ENCODE measurements at regions not wholly inside any gene's neighbourhood (a gene's known extent, or its start where the extent isn't known, plus 50 kb on each side); places are given as distances from the start of the nearest gene placed in this dataset.

DNA sequence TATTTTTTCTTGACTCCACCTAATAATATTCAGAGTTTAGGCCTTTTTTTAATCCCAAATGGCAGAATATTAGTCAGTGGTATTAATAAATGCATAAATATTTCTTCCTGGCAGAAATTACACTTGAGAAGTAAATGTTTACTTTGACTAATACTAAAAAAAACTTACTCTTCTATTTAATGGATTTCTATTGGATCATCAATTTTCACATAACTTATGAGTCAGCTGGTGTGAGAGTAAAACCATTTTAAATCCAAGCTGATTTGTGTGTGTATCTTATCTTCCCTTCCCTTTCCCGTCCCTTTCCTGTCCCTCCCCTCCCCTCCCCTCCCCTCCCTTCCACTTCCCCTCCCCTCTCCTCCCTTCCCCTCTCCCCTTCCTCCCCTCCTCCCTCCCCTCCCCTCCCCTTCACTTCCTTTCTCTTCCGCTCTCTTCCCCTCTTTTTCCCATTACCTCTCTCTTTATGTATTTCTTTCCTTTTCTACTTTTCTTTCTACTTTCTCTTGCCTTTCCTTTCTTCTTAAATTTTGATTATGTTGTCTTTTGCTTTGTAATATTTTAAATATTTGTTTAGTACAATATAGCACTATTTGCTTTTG, 630.1 kb upstream of the EPHA5 start:
- intact Hi-C loops (cut with DNase I; ENCODE audit: low total_unique reads) = no loop called here
- no peak for TF ChIP-seq CTCF (IDR thresholded peaks at IDR 0.05 in 8 of 11, conservative IDR thresholded peaks at IDR 0.05 in 3 of 11)
- TF ChIP-seq POLR2A (IDR thresholded peaks at IDR 0.05) = no peak
- no peak for TF ChIP-seq POLR2AphosphoS5 (IDR thresholded peaks at IDR 0.05)
- Histone ChIP-seq H3K27me3 (replicated peaks in 1 of 7) (no peaks in the 10 kb centered on the region), H3K4me3 (no peak overlapping the region), H3K36me3 (no peaks in the 10 kb centered on the region), H3K4me1 (no peaks in the 10 kb centered on the region), H3K9me3 (peaks cover 0 to 8% (median 0%) of the 10 kb centered on the region in 8 donors), H3K27ac (no peak overlapping the region)
- no peak for DNase-seq
- 50 to 70% (median 66%) methylated on average over 2 of the region's 2 CpGs for WGBS, 5 donors

- H3K36me3 ChIP-seq = no peaks in the 10 kb centered on the region
- peaks cover 0 to 8% (median 2%) of the 10 kb centered on the region in 8 donors for H3K9me3 ChIP-seq
- intact Hi-C loops (cut with DNase I; ENCODE audit: low total_unique reads) = no loop called here
- 57 to 76% (median 66%) methylated on average over 1 of the region's 1 CpG for WGBS, 5 donors
- no peak for DNase-seq
- no peak for TF ChIP-seq CTCF (IDR thresholded peaks at IDR 0.05 in 8 of 11, conservative IDR thresholded peaks at IDR 0.05 in 3 of 11)
- no peak for TF ChIP-seq POLR2A (IDR thresholded peaks at IDR 0.05)
- TF ChIP-seq POLR2AphosphoS5 (IDR thresholded peaks at IDR 0.05) = no peak
- no peak overlapping the region for H3K27ac ChIP-seq
- H3K27me3 ChIP-seq (replicated peaks in 1 of 7) = no peaks in the 10 kb centered on the region
- H3K4me1 ChIP-seq = no peaks in the 10 kb centered on the region
- no peak overlapping the region for H3K4me3 ChIP-seq
Measured at GRCh38 chr4:66298569-66298968, 628.3 kb upstream of the EPHA5 start.

GRCh38 chr4:66297703-66298102, 627.4 kb upstream of the EPHA5 start:
- WGBS, 5 donors = 41 to 71% (median 66%) methylated on average over 1 of the region's 1 CpG
- Histone ChIP-seq H3K36me3 (no peaks in the 10 kb centered on the region), H3K9me3 (peaks cover 0 to 14% (median 3%) of the 10 kb centered on the region in 8 donors), H3K27ac (no peak overlapping the region), H3K4me1 (no peaks in the 10 kb centered on the region), H3K4me3 (no peak overlapping the region), H3K27me3 (replicated peaks in 1 of 7) (no peaks in the 10 kb centered on the region)
- DNase-seq = no peak
- intact Hi-C loops (cut with DNase I; ENCODE audit: low total_unique reads) = no loop called here
- no peak for TF ChIP-seq CTCF (IDR thresholded peaks at IDR 0.05 in 8 of 11, conservative IDR thresholded peaks at IDR 0.05 in 3 of 11)
- TF ChIP-seq POLR2AphosphoS5 (IDR thresholded peaks at IDR 0.05) = no peak
- TF ChIP-seq POLR2A (IDR thresholded peaks at IDR 0.05) = no peak

- 88 to 96% (median 93%) methylated on average over 5 of the region's 5 CpGs for WGBS, 5 donors
- Histone ChIP-seq H3K27ac (no peak overlapping the region), H3K9me3 (peaks cover 0 to 31% (median 17%) of the 10 kb centered on the region in 8 donors), H3K27me3 (replicated peaks in 1 of 7) (no peaks in the 10 kb centered on the region), H3K4me1 (no peaks in the 10 kb centered on the region), H3K4me3 (no peak overlapping the region), H3K36me3 (no peaks in the 10 kb centered on the region)
- DNase-seq = no peak
- intact Hi-C loops (cut with DNase I; ENCODE audit: low total_unique reads) = no loop called here
- TF ChIP-seq POLR2AphosphoS5 (IDR thresholded peaks at IDR 0.05) = no peak
- TF ChIP-seq POLR2A (IDR thresholded peaks at IDR 0.05) = no peak
- TF ChIP-seq CTCF (IDR thresholded peaks at IDR 0.05 in 8 of 11, conservative IDR thresholded peaks at IDR 0.05 in 3 of 11) = no peak
Measured at GRCh38 chr4:66294638-66295037, 624.3 kb upstream of the EPHA5 start.
